Fibroblast of lung (primary cell): ENCODE measurements at regions not wholly inside any gene's neighbourhood (a gene's known extent, or its start where the extent isn't known, plus 50 kb on each side); places are given as distances from the start of the nearest gene placed in this dataset.

ENCODE experiments used
- DNase-seq, 2 donors: peaks; one replicate each; pipeline versions ENCODE4 v3.0.0 to v3.0.0-alpha.2; 2010; ENCODE audit warnings: low read depth in 2 of 2
- H2AFZ ChIP-seq: 2 replicates; pipeline ENCODE4 v1.5.1; 2012; ENCODE audit warnings: low read length, control low read depth, inconsistent platforms
- H3K27ac ChIP-seq: 2 replicates; pipeline ENCODE4 v1.5.1; 2011; ENCODE audit warnings: low read length, control low read depth; ENCODE audit not compliant: insufficient read depth
- H3K27me3 ChIP-seq: 2 replicates; pipeline ENCODE4 v1.5.1; 2011; ENCODE audit warnings: mild to moderate bottlenecking, low read length; ENCODE audit not compliant: control insufficient read depth, insufficient read depth
- H3K36me3 ChIP-seq: 2 replicates; pipeline ENCODE4 v1.5.1; 2011; ENCODE audit warnings: low read length; ENCODE audit not compliant: control insufficient read depth, insufficient read depth
- H3K4me1 ChIP-seq: 2 replicates; pipeline ENCODE4 v1.5.1; 2011; ENCODE audit warnings: low read length; ENCODE audit not compliant: control insufficient read depth, insufficient read depth; ENCODE audit errors: extremely low read depth
- H3K4me2 ChIP-seq: 2 replicates; pipeline ENCODE4 v1.5.1; 2011; ENCODE audit warnings: low read length, control low read depth; ENCODE audit not compliant: insufficient read depth; ENCODE audit errors: extremely low read depth
- H3K4me3 ChIP-seq, 4 experiments: fragments of 200-600 bp in 1 of 4; sonication (generic) in 1 of 4; replicated peaks in 1 of 4; 2 replicates each; pipeline ENCODE4 v1.5.1; 2011 to 2016; ENCODE audit warnings: low read length in 4 of 4, low read depth in 3 of 4, mild to moderate bottlenecking in 3 of 4, control low read depth in 2 of 4, inconsistent platforms in 1 of 4, mixed read lengths in 1 of 4; ENCODE audit not compliant: insufficient read depth in 1 of 4; ENCODE audit errors: control extremely low read depth in 1 of 4
- H3K79me2 ChIP-seq: 2 replicates; pipeline ENCODE4 v1.5.1; 2012; ENCODE audit warnings: mild to moderate bottlenecking, low read length, inconsistent platforms; ENCODE audit not compliant: control insufficient read depth, insufficient read depth
- H3K9ac ChIP-seq: 2 replicates; pipeline ENCODE4 v1.5.1; 2011; ENCODE audit warnings: mild to moderate bottlenecking, low read length, control low read depth; ENCODE audit not compliant: insufficient read depth
- H3K9me3 ChIP-seq: 2 replicates; pipeline ENCODE4 v1.5.1; 2012; ENCODE audit warnings: low read depth, low read length; ENCODE audit not compliant: control insufficient read depth, insufficient read depth
- H4K20me1 ChIP-seq: 2 replicates; pipeline ENCODE4 v1.5.1; 2011; ENCODE audit warnings: low read length; ENCODE audit not compliant: control insufficient read depth, insufficient read depth; ENCODE audit errors: extremely low read depth
- EZH2 ChIP-seq: IDR thresholded peaks from 2 replicates; pipeline ENCODE4 v1.5.1; 2012; ENCODE audit warnings: low read length, control low read depth, mild to moderate bottlenecking; ENCODE audit errors: missing control alignments
- TF ChIP-seq, protein P1 (sequence below), 2 donors: IDR thresholded peaks in 1 of 2; conservative IDR thresholded peaks in 1 of 2; 1 replicate in 1 of 2; 2 replicates in 1 of 2; pipeline ENCODE4 v1.5.1; 2011 to 2012; ENCODE audit warnings: low read length in 2 of 2, control low read depth in 1 of 2, inconsistent platforms in 1 of 2, low read depth in 1 of 2, mild to moderate bottlenecking in 1 of 2

- H3K27ac ChIP-seq: no peak overlapping the region
- no peaks in the 10 kb centered on the region for H3K36me3 ChIP-seq
- no peaks in the 10 kb centered on the region for H3K79me2 ChIP-seq
- H2AFZ ChIP-seq: no peak overlapping the region
- H3K9me3 ChIP-seq: no peaks in the 10 kb centered on the region
- no peak for DNase-seq
- TF ChIP-seq, protein P1, sequence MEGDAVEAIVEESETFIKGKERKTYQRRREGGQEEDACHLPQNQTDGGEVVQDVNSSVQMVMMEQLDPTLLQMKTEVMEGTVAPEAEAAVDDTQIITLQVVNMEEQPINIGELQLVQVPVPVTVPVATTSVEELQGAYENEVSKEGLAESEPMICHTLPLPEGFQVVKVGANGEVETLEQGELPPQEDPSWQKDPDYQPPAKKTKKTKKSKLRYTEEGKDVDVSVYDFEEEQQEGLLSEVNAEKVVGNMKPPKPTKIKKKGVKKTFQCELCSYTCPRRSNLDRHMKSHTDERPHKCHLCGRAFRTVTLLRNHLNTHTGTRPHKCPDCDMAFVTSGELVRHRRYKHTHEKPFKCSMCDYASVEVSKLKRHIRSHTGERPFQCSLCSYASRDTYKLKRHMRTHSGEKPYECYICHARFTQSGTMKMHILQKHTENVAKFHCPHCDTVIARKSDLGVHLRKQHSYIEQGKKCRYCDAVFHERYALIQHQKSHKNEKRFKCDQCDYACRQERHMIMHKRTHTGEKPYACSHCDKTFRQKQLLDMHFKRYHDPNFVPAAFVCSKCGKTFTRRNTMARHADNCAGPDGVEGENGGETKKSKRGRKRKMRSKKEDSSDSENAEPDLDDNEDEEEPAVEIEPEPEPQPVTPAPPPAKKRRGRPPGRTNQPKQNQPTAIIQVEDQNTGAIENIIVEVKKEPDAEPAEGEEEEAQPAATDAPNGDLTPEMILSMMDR (conservative IDR thresholded peaks at IDR 0.05 in 1 of 2, IDR thresholded peaks at IDR 0.05 in 1 of 2; ENCODE audit: low read depth in 1 of 2, low read length in 2 of 2): no peak
- no peak for TF ChIP-seq EZH2
- no peak overlapping the region for H3K4me3 ChIP-seq
- H3K9ac ChIP-seq: no peak overlapping the region
- H3K4me2 ChIP-seq: no peak overlapping the region
- H3K4me1 ChIP-seq: no peaks in the 10 kb centered on the region
- H3K27me3 ChIP-seq: no peaks in the 10 kb centered on the region
- no peaks in the 10 kb centered on the region for H4K20me1 ChIP-seq
Measured at GRCh38 chr11:98561252-98561651, 459.5 kb upstream of the CNTN5 start.

DNA sequence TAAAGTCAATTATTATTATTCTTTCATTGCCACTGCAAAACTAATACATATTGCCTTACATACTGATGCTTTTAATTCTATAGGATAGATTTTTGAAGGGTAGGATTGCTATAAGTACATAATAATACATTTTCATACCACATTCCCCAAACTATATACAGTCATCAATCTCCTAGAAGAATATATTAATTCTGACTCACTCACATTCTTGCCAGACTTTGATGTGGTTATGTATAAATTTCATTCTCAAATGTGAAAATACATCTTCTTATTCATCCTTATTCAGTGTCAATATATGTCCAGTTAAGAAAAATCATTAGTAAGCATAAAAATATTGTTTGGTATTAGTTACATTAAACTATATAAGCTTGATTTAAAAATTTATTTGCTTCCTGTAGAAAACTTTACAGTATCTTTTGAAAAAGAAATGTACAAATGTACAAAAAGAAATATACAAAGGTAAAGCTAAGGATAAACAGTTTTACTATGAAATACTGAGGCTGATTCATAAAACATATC lies 458.8 kb upstream of the CNTN5 start:
- no peak overlapping the region for H3K4me2 ChIP-seq
- TF ChIP-seq, protein P1 (conservative IDR thresholded peaks at IDR 0.05 in 1 of 2, IDR thresholded peaks at IDR 0.05 in 1 of 2; ENCODE audit: low read depth in 1 of 2, low read length in 2 of 2): no peak
- no peak for TF ChIP-seq EZH2
- H3K36me3 ChIP-seq: no peaks in the 10 kb centered on the region
- H2AFZ ChIP-seq: no peak overlapping the region
- DNase-seq: peak in 1 of 2 donors; percentile 2
- no peak overlapping the region for H3K27ac ChIP-seq
- H3K9me3 ChIP-seq: no peaks in the 10 kb centered on the region
- H3K27me3 ChIP-seq: no peaks in the 10 kb centered on the region
- H3K4me1 ChIP-seq: no peaks in the 10 kb centered on the region
- no peak overlapping the region for H3K9ac ChIP-seq
- no peaks in the 10 kb centered on the region for H4K20me1 ChIP-seq
- no peaks in the 10 kb centered on the region for H3K79me2 ChIP-seq
- no peak overlapping the region for H3K4me3 ChIP-seq

GRCh38 chr11:98564233-98564632 lies 456.5 kb upstream of the CNTN5 start:
- Histone ChIP-seq H3K36me3 (no peaks in the 10 kb centered on the region), H3K4me1 (no peaks in the 10 kb centered on the region), H3K79me2 (no peaks in the 10 kb centered on the region), H3K4me3 (no peak overlapping the region), H3K27ac (no peak overlapping the region), H3K9me3 (no peaks in the 10 kb centered on the region), H4K20me1 (no peaks in the 10 kb centered on the region), H3K27me3 (no peaks in the 10 kb centered on the region), H3K4me2 (no peak overlapping the region), H3K9ac (no peak overlapping the region), H2AFZ (no peak overlapping the region)
- TF ChIP-seq EZH2: no peak
- TF ChIP-seq, protein P1 (conservative IDR thresholded peaks at IDR 0.05 in 1 of 2, IDR thresholded peaks at IDR 0.05 in 1 of 2; ENCODE audit: low read depth in 1 of 2, low read length in 2 of 2): no peak
- DNase-seq: no peak
